ENCODE measurements at regions not wholly inside any gene's neighbourhood (a gene's known extent, or its start where the extent isn't known, plus 50 kb on each side); places are given as distances from the start of the nearest gene placed in this dataset.
"Not testable (repeated sequence)": the region's sequence is repeated elsewhere in the genome, so short reads cannot be mapped to it uniquely, and the experiment has no call there.

DNA sequence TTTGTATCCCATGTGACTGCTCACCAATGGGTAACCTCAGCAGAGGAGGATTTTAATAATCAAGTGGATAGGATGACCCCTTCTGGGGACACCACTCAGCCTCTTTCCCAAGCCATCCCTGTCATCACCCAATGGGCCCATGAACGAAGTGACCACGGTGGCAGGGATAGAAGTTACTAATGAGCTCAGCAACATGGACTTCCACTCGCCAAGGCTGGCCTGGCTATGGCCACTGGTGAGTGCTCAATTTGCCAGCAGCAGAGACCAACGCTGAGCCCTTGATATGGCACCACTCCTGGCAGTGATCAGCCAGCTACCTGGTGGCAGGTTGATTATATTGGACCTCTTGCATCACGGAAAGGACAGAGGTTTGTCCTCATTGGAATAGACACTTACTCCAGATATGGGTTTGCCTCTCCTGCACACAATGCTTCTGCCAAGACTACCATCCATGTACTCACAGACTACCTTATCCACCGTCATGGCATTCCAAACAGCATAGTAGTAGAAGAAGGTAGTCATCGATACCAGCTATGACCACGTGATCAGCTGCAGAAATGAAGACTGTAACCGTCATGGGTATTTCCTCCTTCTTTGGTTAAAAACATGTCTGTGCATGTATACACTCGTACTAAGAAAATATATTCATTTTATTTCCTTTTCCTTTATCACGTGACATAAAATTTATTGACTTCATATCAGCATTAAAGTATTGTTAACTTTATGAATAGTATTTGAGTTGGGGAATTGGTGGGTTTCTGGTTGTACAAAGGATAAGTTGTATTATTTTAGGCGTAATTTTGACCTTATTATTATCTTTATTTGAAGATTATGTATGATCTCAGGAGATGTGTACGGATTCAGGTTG lies 562.6 kb downstream of the PTPRU start:
- ATAC-seq = no peak
- TF ChIP-seq ARNTL (CRISPR knock-in tag; IDR thresholded peaks at IDR 0.05; ENCODE audit: borderline replicate concordance, low read depth) (no peak), ISL1 (CRISPR knock-in tag; IDR thresholded peaks at IDR 0.05) (no peak), ZNF565 (CRISPR knock-in tag; conservative IDR thresholded peaks at IDR 0.05; ENCODE audit: low read depth) (no peak)

DNA sequence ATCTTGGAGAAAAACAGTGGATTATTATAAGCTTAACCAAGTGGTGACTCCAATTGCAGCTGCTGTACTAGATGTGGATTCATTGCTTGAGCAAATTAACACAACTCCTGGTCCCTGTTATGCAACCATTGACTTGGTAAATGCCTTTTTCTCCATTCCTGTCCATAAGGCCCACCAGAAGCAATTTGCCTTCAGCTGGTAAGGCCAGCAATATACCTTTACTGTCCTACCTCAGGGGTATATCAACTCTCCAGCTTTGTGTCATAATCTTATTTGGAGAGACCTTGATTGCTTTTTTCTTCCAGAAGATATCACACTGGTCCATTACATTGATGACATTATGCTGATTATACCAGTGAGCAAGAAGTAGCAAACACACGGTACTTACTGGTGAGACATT lies 560.8 kb downstream of the PTPRU start:
- ATAC-seq = not testable (repeated sequence)

GRCh38 chr1:29795965-29796364 lies 559.6 kb downstream of the PTPRU start:
- not testable (repeated sequence) for ATAC-seq

DNA sequence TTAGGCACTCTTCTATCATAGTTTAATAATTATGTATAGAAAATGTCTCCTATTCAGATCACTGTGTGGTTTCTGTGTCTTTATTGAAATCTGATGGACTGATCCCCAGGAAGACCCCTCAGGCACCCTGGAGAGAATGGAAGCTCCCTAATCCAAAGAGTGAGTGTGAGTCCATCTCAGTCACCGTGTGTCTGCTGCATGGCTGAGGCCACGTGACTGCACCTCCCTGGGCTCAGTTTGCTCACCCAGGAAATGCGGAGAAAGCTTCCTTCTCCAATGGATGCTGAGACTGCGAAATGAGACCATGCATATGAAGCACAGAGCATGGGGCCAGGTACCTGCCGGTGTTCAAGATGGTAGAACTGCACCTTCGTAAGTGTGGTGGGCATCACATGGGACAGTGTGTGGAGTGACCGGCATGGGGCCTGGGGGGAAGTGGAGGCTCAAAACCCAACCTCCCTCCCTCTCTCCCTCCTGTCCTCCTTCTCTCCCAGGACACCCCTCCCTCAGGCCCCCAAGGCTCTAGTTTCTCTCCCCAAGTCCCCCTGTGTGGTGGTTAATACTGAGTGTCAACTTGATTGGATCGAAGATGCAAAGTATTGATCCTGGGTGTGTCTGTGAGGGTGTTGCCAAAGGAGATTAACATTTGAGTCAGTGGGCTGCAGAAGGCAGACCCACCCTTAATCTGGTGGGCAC lies 557.5 kb downstream of the PTPRU start:
- TF ChIP-seq ZC3H10 (CRISPR knock-in tag; IDR thresholded peaks at IDR 0.05) (no peak), TCF4 (CRISPR knock-in tag; IDR thresholded peaks at IDR 0.05; ENCODE audit: borderline replicate concordance) (no peak), SNAI2 (CRISPR knock-in tag; IDR thresholded peaks at IDR 0.05) (no peak), ZFP30 (CRISPR knock-in tag; IDR thresholded peaks at IDR 0.05) (no peak), TOX (CRISPR knock-in tag; IDR thresholded peaks at IDR 0.05; ENCODE audit: borderline replicate concordance) (no peak), ZFP3 (CRISPR knock-in tag; IDR thresholded peaks at IDR 0.05) (no peak), PPARA (CRISPR knock-in tag; IDR thresholded peaks at IDR 0.05; ENCODE audit: borderline replicate concordance) (no peak), BACH2 (CRISPR knock-in tag; IDR thresholded peaks at IDR 0.05; ENCODE audit: borderline replicate concordance) (no peak), RARB (CRISPR knock-in tag; IDR thresholded peaks at IDR 0.05) (no peak), ZNF70 (CRISPR knock-in tag; IDR thresholded peaks at IDR 0.05) (no peak), POU6F1 (CRISPR knock-in tag; IDR thresholded peaks at IDR 0.05; ENCODE audit: borderline replicate concordance, low read depth) (no peak)
- TF ChIP-seq, protein P1, sequence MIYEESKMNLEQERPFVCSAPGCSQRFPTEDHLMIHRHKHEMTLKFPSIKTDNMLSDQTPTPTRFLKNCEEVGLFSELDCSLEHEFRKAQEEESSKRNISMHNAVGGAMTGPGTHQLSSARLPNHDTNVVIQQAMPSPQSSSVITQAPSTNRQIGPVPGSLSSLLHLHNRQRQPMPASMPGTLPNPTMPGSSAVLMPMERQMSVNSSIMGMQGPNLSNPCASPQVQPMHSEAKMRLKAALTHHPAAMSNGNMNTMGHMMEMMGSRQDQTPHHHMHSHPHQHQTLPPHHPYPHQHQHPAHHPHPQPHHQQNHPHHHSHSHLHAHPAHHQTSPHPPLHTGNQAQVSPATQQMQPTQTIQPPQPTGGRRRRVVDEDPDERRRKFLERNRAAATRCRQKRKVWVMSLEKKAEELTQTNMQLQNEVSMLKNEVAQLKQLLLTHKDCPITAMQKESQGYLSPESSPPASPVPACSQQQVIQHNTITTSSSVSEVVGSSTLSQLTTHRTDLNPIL (CRISPR knock-in tag; IDR thresholded peaks at IDR 0.05; ENCODE audit: low read depth) = no peak
- TF ChIP-seq, protein P2, sequence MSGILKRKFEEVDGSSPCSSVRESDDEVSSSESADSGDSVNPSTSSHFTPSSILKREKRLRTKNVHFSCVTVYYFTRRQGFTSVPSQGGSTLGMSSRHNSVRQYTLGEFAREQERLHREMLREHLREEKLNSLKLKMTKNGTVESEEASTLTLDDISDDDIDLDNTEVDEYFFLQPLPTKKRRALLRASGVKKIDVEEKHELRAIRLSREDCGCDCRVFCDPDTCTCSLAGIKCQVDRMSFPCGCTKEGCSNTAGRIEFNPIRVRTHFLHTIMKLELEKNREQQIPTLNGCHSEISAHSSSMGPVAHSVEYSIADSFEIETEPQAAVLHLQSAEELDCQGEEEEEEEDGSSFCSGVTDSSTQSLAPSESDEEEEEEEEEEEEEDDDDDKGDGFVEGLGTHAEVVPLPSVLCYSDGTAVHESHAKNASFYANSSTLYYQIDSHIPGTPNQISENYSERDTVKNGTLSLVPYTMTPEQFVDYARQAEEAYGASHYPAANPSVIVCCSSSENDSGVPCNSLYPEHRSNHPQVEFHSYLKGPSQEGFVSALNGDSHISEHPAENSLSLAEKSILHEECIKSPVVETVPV (CRISPR knock-in tag; IDR thresholded peaks at IDR 0.05) = no peak
- ATAC-seq = no peak

DNA sequence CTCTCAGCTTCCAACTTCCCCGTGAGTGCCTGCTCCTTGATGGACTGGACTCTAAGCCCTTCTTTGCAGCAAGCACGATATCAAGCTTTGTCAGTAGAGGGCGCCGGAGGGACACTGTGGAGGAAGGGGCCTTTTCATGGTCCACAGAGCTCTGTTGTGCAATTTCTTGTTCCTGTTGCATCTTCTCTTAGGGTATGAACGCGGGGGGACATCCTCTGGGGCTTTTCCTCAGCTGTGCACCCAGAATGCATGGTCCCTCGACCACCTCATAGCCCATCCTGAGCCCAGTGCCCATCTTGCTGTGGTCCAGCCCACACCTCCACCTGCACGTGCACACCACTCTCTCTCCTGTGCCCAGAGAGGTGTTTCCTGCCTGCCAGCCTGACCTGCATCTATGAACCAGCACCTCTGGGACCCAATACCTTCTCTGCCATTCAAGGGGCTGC lies 556.8 kb downstream of the PTPRU start:
- TF ChIP-seq, protein P1 (CRISPR knock-in tag; IDR thresholded peaks at IDR 0.05; ENCODE audit: low read depth) = no peak
- TF ChIP-seq TCF4 (CRISPR knock-in tag; IDR thresholded peaks at IDR 0.05; ENCODE audit: borderline replicate concordance) (no peak), ZC3H10 (CRISPR knock-in tag; IDR thresholded peaks at IDR 0.05) (no peak), ARNTL (CRISPR knock-in tag; IDR thresholded peaks at IDR 0.05; ENCODE audit: borderline replicate concordance, low read depth) (no peak), GLIS3 (CRISPR knock-in tag; IDR thresholded peaks at IDR 0.05) (no peak), ZNF565 (CRISPR knock-in tag; conservative IDR thresholded peaks at IDR 0.05; ENCODE audit: low read depth) (no peak)
- TF ChIP-seq, protein P3, sequence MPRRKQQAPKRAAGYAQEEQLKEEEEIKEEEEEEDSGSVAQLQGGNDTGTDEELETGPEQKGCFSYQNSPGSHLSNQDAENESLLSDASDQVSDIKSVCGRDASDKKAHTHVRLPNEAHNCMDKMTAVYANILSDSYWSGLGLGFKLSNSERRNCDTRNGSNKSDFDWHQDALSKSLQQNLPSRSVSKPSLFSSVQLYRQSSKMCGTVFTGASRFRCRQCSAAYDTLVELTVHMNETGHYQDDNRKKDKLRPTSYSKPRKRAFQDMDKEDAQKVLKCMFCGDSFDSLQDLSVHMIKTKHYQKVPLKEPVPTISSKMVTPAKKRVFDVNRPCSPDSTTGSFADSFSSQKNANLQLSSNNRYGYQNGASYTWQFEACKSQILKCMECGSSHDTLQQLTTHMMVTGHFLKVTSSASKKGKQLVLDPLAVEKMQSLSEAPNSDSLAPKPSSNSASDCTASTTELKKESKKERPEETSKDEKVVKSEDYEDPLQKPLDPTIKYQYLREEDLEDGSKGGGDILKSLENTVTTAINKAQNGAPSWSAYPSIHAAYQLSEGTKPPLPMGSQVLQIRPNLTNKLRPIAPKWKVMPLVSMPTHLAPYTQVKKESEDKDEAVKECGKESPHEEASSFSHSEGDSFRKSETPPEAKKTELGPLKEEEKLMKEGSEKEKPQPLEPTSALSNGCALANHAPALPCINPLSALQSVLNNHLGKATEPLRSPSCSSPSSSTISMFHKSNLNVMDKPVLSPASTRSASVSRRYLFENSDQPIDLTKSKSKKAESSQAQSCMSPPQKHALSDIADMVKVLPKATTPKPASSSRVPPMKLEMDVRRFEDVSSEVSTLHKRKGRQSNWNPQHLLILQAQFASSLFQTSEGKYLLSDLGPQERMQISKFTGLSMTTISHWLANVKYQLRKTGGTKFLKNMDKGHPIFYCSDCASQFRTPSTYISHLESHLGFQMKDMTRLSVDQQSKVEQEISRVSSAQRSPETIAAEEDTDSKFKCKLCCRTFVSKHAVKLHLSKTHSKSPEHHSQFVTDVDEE (CRISPR knock-in tag; IDR thresholded peaks at IDR 0.05) = no peak
- peak; percentile 61; the same call in 2 of the 3 replicates for ATAC-seq
